Activated T-helper 1 cell treated with Interleukin-2 at 50 U/mL for 16 hours (primary cell): ENCODE measurements at regions not wholly inside any gene's neighbourhood (a gene's known extent, or its start where the extent isn't known, plus 50 kb on each side); places are given as distances from the start of the nearest gene placed in this dataset.

ENCODE experiments used
- DNase-seq: peaks from one replicate; pipeline ENCODE4 v3.0.0-alpha.2; 2020; ENCODE audit warnings: low read depth

- DNase-seq = no peak
These were observed 382.2 kb downstream of the FUT8 start for GRCh38 chr14:65794674-65795279.

- no peak for DNase-seq
These were observed 385.7 kb downstream of the FUT8 start for GRCh38 chr14:65798216-65798615.

GRCh38 chr14:65800694-65801093, 388.2 kb downstream of the FUT8 start:
- no peak for DNase-seq

- no peak for DNase-seq
These were observed 389.7 kb downstream of the FUT8 start for GRCh38 chr14:65802196-65802595.

GRCh38 chr14:65803885-65804284, 391.4 kb downstream of the FUT8 start:
- no peak for DNase-seq

- DNase-seq = no peak
These were observed 392.0 kb downstream of the FUT8 start for GRCh38 chr14:65804439-65805112.

GRCh38 chr14:65805113-65805473, 392.6 kb downstream of the FUT8 start:
- no peak for DNase-seq

GRCh38 chr14:65808390-65808789, 395.9 kb downstream of the FUT8 start:
- no peak for DNase-seq

GRCh38 chr14:65810322-65810721, 397.8 kb downstream of the FUT8 start:
- DNase-seq = no peak

- no peak for DNase-seq
These were observed 401.3 kb downstream of the FUT8 start for GRCh38 chr14:65813760-65814384.

- DNase-seq = no peak
These were observed 402.6 kb downstream of the FUT8 start for GRCh38 chr14:65815127-65815526.

- DNase-seq = no peak
These were observed 404.5 kb downstream of the FUT8 start for GRCh38 chr14:65817011-65817410.

- no peak for DNase-seq
These were observed 407.0 kb downstream of the FUT8 start for GRCh38 chr14:65819569-65819968.

GRCh38 chr14:65821224-65821753, 408.8 kb downstream of the FUT8 start:
- no peak for DNase-seq

GRCh38 chr14:65824285-65824977, 411.9 kb downstream of the FUT8 start:
- peak; percentile 30 for DNase-seq

- no peak for DNase-seq
These were observed 412.4 kb downstream of the FUT8 start for GRCh38 chr14:65824978-65825299.

GRCh38 chr14:65826946-65827345, 414.4 kb downstream of the FUT8 start:
- no peak for DNase-seq

GRCh38 chr14:65827520-65827919, 415.0 kb downstream of the FUT8 start:
- DNase-seq = no peak

GRCh38 chr14:65828396-65828795, 415.9 kb downstream of the FUT8 start:
- no peak for DNase-seq

- no peak for DNase-seq
These were observed 420.1 kb downstream of the FUT8 start for GRCh38 chr14:65832431-65833266.

GRCh38 chr14:65833267-65833880, 420.8 kb downstream of the FUT8 start:
- no peak for DNase-seq

- DNase-seq = no peak
These were observed 421.5 kb downstream of the FUT8 start for GRCh38 chr14:65834051-65834450.
